ENCODE measurements at regions not wholly inside any gene's neighbourhood (a gene's known extent, or its start where the extent isn't known, plus 50 kb on each side); places are given as distances from the start of the nearest gene placed in this dataset.

DNA sequence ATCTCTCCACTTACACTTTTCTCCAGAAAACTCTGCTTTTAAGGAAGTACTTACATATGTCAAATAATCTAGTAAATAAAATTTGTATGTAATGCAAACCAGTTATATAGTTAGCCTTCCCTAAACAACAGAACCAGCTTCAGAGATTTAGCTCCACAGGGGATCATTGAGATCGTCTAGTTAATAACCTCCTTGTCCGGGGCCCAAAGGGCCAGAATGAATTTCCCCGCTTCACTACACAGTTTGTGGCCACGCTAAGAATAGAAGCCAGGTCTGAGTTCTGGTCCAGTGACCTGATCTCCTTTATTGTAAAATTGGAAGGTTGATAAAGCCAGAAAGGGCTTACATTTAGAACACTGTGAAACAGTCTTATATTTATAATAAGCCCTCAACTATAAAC, 245.2 kb downstream of the TPBG start:
- DNase-seq (ENCODE audit: extremely low spot score, unreplicated experiment), result no peak
- H3K27ac Mint-ChIP-seq (ENCODE audit: unreplicated experiment), result no peak overlapping the region
- H3K36me3 Mint-ChIP-seq (ENCODE audit: unreplicated experiment), result peaks cover 3% of the 10 kb centered on the region
- TF ChIP-seq, protein P1, sequence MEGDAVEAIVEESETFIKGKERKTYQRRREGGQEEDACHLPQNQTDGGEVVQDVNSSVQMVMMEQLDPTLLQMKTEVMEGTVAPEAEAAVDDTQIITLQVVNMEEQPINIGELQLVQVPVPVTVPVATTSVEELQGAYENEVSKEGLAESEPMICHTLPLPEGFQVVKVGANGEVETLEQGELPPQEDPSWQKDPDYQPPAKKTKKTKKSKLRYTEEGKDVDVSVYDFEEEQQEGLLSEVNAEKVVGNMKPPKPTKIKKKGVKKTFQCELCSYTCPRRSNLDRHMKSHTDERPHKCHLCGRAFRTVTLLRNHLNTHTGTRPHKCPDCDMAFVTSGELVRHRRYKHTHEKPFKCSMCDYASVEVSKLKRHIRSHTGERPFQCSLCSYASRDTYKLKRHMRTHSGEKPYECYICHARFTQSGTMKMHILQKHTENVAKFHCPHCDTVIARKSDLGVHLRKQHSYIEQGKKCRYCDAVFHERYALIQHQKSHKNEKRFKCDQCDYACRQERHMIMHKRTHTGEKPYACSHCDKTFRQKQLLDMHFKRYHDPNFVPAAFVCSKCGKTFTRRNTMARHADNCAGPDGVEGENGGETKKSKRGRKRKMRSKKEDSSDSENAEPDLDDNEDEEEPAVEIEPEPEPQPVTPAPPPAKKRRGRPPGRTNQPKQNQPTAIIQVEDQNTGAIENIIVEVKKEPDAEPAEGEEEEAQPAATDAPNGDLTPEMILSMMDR (IDR thresholded peaks at IDR 0.05), result no peak
- no peak overlapping the region for H3K4me3 Mint-ChIP-seq (ENCODE audit: unreplicated experiment)
- H3K9me3 Mint-ChIP-seq (ENCODE audit: unreplicated experiment), result peaks cover 8% of the 10 kb centered on the region
- H3K4me1 Mint-ChIP-seq (ENCODE audit: unreplicated experiment), result peaks cover 12% of the 10 kb centered on the region
- peaks cover 4% of the 10 kb centered on the region for H3K27me3 Mint-ChIP-seq (ENCODE audit: unreplicated experiment)

DNA sequence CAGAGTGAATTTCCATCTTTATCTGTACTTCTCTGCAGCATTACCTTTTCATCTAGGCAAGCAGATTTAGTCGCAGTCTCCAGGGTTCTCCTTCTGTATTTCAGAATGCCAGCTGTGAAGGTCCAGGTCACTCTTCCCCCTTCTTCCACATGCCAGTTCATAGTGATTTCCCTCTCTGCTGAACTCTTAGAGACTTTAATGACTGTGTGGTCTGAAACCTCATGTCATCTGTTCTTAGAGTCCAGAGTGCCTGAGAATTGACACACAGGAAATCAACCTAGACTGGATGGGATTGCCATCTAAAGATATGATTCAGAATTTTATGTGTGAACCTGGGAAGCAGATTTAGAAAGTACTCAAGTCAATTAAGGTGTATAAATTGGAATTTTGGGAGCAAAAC, 248.1 kb downstream of the TPBG start:
- Mint-ChIP-seq H3K27ac (ENCODE audit: unreplicated experiment) (no peak overlapping the region), H3K27me3 (ENCODE audit: unreplicated experiment) (peaks cover 4% of the 10 kb centered on the region), H3K36me3 (ENCODE audit: unreplicated experiment) (no peaks in the 10 kb centered on the region), H3K4me1 (ENCODE audit: unreplicated experiment) (peaks cover 6% of the 10 kb centered on the region), H3K9me3 (ENCODE audit: unreplicated experiment) (no peaks in the 10 kb centered on the region), H3K4me3 (ENCODE audit: unreplicated experiment) (no peak overlapping the region)
- DNase-seq (ENCODE audit: extremely low spot score, unreplicated experiment), result no peak
- TF ChIP-seq, protein P1 (IDR thresholded peaks at IDR 0.05), result no peak

DNA sequence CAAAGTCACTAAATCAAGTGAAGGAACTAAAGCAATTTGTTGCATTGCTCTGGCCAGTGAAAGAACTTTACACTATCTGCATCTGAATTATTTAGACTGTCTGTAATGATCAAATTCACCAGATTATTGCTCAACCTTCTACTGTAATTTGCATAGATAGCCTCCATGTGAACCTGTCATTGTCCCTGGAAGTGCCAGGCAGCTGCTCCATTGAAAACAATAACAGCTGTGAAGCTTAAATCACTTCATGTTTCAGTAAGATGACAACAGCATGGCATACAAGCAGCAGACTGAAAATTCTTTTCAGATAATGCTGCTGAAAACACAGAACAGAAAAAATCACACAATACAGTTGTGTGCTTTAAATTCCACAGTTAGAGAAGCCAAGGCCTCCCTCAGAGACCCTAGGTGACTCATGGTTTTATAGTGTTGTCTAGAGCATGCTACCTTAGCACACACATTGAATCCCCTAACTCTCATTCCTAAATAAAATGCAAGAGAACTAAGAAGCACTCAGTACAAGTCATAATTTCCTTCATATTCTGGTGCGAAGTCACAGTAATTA, 248.9 kb downstream of the TPBG start:
- no peak for DNase-seq (ENCODE audit: extremely low spot score, unreplicated experiment)
- H3K27ac Mint-ChIP-seq (ENCODE audit: unreplicated experiment), result no peak overlapping the region
- TF ChIP-seq, protein P1 (IDR thresholded peaks at IDR 0.05), result no peak

DNA sequence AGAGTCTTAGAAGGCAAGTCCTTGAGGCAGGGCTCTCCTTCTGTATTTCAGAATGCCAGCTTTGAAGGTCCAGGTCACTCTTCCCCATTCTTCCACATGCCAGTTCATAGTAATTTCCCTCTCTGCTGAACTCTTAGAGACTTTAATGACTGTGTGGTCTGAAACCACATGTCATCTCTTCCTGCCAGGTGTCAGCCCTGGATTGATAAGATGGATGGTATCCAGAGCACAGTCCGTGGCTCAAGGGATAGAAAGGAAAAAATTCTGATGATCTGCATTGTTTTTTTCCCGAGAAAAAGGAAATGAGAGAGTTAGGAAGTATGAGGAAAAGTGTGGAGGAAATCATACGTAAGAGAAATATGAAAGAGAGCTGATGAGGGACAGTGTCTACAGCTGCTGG, 250.9 kb downstream of the TPBG start:
- Mint-ChIP-seq H3K4me1 (ENCODE audit: unreplicated experiment) (peaks cover 4% of the 10 kb centered on the region), H3K27me3 (ENCODE audit: unreplicated experiment) (peaks cover 4% of the 10 kb centered on the region), H3K27ac (ENCODE audit: unreplicated experiment) (no peak overlapping the region), H3K9me3 (ENCODE audit: unreplicated experiment) (no peaks in the 10 kb centered on the region), H3K36me3 (ENCODE audit: unreplicated experiment) (no peaks in the 10 kb centered on the region), H3K4me3 (ENCODE audit: unreplicated experiment) (no peak overlapping the region)
- DNase-seq (ENCODE audit: extremely low spot score, unreplicated experiment), result no peak
- TF ChIP-seq, protein P1 (IDR thresholded peaks at IDR 0.05), result no peak

More for the DNA sequence above, 248.9 kb downstream of the TPBG start:
- H3K27me3 Mint-ChIP-seq (ENCODE audit: unreplicated experiment), result peaks cover 4% of the 10 kb centered on the region
- H3K9me3 Mint-ChIP-seq (ENCODE audit: unreplicated experiment), result no peaks in the 10 kb centered on the region
- peaks cover 6% of the 10 kb centered on the region for H3K4me1 Mint-ChIP-seq (ENCODE audit: unreplicated experiment)
- H3K4me3 Mint-ChIP-seq (ENCODE audit: unreplicated experiment), result no peak overlapping the region
- H3K36me3 Mint-ChIP-seq (ENCODE audit: unreplicated experiment), result no peaks in the 10 kb centered on the region

DNA sequence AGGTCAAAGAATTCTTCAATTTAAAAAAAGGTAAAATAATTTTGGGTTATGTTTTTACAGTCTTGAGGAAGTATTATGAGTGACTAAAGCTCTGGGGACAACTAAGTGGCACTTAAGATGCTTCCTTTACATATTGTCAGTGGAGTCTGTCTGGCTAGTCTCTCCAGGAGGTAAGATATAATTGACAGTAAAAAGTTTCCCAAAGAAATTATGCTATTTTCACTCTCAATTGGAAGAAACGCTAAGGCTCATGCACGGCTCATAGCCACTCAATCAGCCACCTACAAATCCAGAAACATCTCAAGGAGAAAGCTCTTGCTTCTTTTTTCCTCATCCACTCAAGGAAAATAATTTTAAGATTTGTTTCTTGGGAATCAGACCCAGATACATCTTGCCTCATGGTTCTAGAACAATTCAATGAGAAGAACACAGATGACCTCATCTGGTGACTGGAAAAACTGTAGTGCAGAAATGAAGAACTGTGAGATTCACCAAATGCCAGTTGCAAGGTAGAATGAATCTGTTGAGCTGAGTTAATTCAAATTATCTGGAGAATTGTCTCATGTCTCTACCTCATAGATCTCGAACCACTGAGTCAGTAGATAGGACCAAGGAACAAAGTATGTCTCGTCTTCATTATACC, 252.9 kb downstream of the TPBG start:
- DNase-seq (ENCODE audit: extremely low spot score, unreplicated experiment), result no peak
- H3K4me3 Mint-ChIP-seq (ENCODE audit: unreplicated experiment), result no peak overlapping the region

More for the DNA sequence above, 252.9 kb downstream of the TPBG start:
- H3K9me3 Mint-ChIP-seq (ENCODE audit: unreplicated experiment), result no peaks in the 10 kb centered on the region
- H3K27me3 Mint-ChIP-seq (ENCODE audit: unreplicated experiment), result peaks cover 7% of the 10 kb centered on the region
- H3K36me3 Mint-ChIP-seq (ENCODE audit: unreplicated experiment), result no peaks in the 10 kb centered on the region
- H3K27ac Mint-ChIP-seq (ENCODE audit: unreplicated experiment), result no peak overlapping the region
- H3K4me1 Mint-ChIP-seq (ENCODE audit: unreplicated experiment), result peaks cover 4% of the 10 kb centered on the region
- TF ChIP-seq, protein P1 (IDR thresholded peaks at IDR 0.05), result peak; percentile 50
